ENCODE measurements at regions not wholly inside any gene's neighbourhood (a gene's known extent, or its start where the extent isn't known, plus 50 kb on each side); places are given as distances from the start of the nearest gene placed in this dataset.

DNA sequence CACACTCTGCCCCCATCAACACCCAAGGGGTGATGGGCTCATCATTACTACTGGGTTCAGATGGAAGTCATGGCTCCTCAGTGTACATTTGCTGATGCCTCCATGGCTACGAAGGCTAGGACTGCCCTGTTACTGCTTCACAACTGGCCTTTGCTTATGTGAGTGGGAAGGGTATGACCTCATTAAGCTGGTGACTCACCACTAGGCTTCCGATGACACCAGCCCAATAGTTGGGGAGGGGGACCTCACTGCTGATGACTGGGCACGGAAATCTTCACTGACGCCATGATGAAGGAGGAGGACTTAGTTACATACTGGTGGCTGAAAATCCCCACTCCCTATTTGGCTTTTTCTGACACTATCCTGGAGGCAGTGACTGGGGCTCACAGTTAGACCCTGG is 263.2 kb downstream of the CMPK2 start:
- no peak for TF ChIP-seq EZH2 (IDR thresholded peaks at IDR 0.05; ENCODE audit: low read length, unreplicated experiment)
- TF ChIP-seq, protein P1, sequence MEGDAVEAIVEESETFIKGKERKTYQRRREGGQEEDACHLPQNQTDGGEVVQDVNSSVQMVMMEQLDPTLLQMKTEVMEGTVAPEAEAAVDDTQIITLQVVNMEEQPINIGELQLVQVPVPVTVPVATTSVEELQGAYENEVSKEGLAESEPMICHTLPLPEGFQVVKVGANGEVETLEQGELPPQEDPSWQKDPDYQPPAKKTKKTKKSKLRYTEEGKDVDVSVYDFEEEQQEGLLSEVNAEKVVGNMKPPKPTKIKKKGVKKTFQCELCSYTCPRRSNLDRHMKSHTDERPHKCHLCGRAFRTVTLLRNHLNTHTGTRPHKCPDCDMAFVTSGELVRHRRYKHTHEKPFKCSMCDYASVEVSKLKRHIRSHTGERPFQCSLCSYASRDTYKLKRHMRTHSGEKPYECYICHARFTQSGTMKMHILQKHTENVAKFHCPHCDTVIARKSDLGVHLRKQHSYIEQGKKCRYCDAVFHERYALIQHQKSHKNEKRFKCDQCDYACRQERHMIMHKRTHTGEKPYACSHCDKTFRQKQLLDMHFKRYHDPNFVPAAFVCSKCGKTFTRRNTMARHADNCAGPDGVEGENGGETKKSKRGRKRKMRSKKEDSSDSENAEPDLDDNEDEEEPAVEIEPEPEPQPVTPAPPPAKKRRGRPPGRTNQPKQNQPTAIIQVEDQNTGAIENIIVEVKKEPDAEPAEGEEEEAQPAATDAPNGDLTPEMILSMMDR (conservative IDR thresholded peaks at IDR 0.05; ENCODE audit: low read depth, low read length), result no peak
